IMR-90 (cell line): ENCODE measurements at regions not wholly inside any gene's neighbourhood (a gene's known extent, or its start where the extent isn't known, plus 50 kb on each side); places are given as distances from the start of the nearest gene placed in this dataset.

ENCODE experiments used
- ATAC-seq: fragments of 200-7000 bp; cut with Tn5 transposase; 2 replicates; pipeline ENCODE4 v1.9.1; 2020; ENCODE audit warnings: low read depth, mild to moderate bottlenecking, moderate library complexity
- BruUV-seq: library from RNA; stranded (reverse); fragments of 400-500 nt; replicated peaks from 2 replicates; lab custom pipeline; 2021; lab: Mats Ljungman, UMichigan
- CTCF ChIA-PET: fragments of 300-600 bp; formaldehyde crosslinking; extraction: SDS; loops from one replicate; lab custom pipeline; 2021; ENCODE audit warnings: antibody characterized with exemption; lab: Yijun Ruan, JAX
- POLR2A ChIA-PET: fragments of 300-600 bp; sonication (Branson Sonifier 250); formaldehyde crosslinking; loops from one replicate; lab custom pipeline; 2022; ENCODE audit warnings: antibody characterized with exemption; ENCODE audit not compliant: unreplicated experiment; lab: Charles Lee
- DNase-seq: peaks from one replicate; pipeline ENCODE4 v3.0.0; 2013
- H2AFZ ChIP-seq: replicated peaks from 2 replicates; pipeline ENCODE3; 2013; ENCODE audit warnings: low read length, mild to moderate bottlenecking; ENCODE audit not compliant: poor library complexity
- H2AK5ac ChIP-seq: 2 replicates; pipeline ENCODE4 v1.6.1; 2013; ENCODE audit warnings: low read depth, low read length, inconsistent platforms
- H2AK9ac ChIP-seq: replicated peaks from 2 replicates; pipeline ENCODE3; 2013; ENCODE audit warnings: mild to moderate bottlenecking, low read depth, low read length, moderate library complexity; ENCODE audit not compliant: poor library complexity
- H2BK120ac ChIP-seq: 2 replicates; pipeline ENCODE4 v1.6.1; 2013; ENCODE audit warnings: low read depth, low read length, inconsistent platforms
- H2BK15ac ChIP-seq: 3 replicates; pipeline ENCODE4 v1.6.1; 2013; ENCODE audit warnings: low read depth, low read length, inconsistent platforms
- H2BK20ac ChIP-seq: 2 replicates; pipeline ENCODE4 v1.6.1; 2013; ENCODE audit warnings: low read depth, mild to moderate bottlenecking, inconsistent platforms, low read length, moderate library complexity
- H2BK5ac ChIP-seq: 2 replicates; pipeline ENCODE4 v1.6.1; 2013; ENCODE audit warnings: mild to moderate bottlenecking, low read depth, low read length, inconsistent platforms; ENCODE audit not compliant: poor library complexity, severe bottlenecking
- H3K14ac ChIP-seq: replicated peaks from 2 replicates; pipeline ENCODE4 v1.6.1; 2013; ENCODE audit warnings: low read depth, low read length, inconsistent platforms
- H3K18ac ChIP-seq: 2 replicates; pipeline ENCODE4 v1.6.1; 2013; ENCODE audit warnings: low read depth, low read length, control low read depth
- H3K23ac ChIP-seq: 2 replicates; pipeline ENCODE4 v1.6.1; 2013; ENCODE audit warnings: low read depth, low read length, inconsistent platforms
- H3K27ac ChIP-seq: 2 replicates; pipeline ENCODE4 v1.5.1; 2013; ENCODE audit warnings: mild to moderate bottlenecking, control low read depth, low read length; ENCODE audit not compliant: insufficient read depth
- H3K27me3 ChIP-seq: 2 replicates; pipeline ENCODE4 v1.6.1; 2013; ENCODE audit warnings: low read length; ENCODE audit not compliant: control insufficient read depth, insufficient read depth
- H3K36me3 ChIP-seq: 2 replicates; pipeline ENCODE4 v1.6.1; 2013; ENCODE audit warnings: low read length, mixed read lengths; ENCODE audit not compliant: control insufficient read depth, insufficient read depth
- H3K4ac ChIP-seq: 2 replicates; pipeline ENCODE4 v1.6.1; 2013; ENCODE audit warnings: low read depth, low read length, inconsistent platforms
- H3K4me1 ChIP-seq: 2 replicates; pipeline ENCODE4 v1.6.1; 2013; ENCODE audit warnings: low read length, mixed read lengths; ENCODE audit not compliant: control insufficient read depth, insufficient read depth
- H3K4me2 ChIP-seq: 2 replicates; pipeline ENCODE4 v1.6.1; 2013; ENCODE audit warnings: low read depth, mild to moderate bottlenecking, control low read depth, low read length, moderate library complexity
- H3K4me3 ChIP-seq: 2 replicates; pipeline ENCODE4 v1.5.1; 2013; ENCODE audit warnings: low read depth, mild to moderate bottlenecking, control low read depth, low read length, moderate library complexity; ENCODE audit not compliant: insufficient read depth
- H3K56ac ChIP-seq: 2 replicates; pipeline ENCODE4 v1.6.1; 2013; ENCODE audit warnings: low read length, inconsistent platforms; ENCODE audit not compliant: insufficient read depth; ENCODE audit errors: extremely low read depth
- H3K79me1 ChIP-seq, 2 experiments: 2 replicates each; pipeline ENCODE4 v1.6.1; 2013; ENCODE audit warnings: low read length in 2 of 2, inconsistent platforms in 1 of 2, low read depth in 1 of 2
- H3K9ac ChIP-seq: 2 replicates; pipeline ENCODE4 v1.6.1; 2013; ENCODE audit warnings: low read depth, low read length, control low read depth
- H3K9me1 ChIP-seq: 2 replicates; pipeline ENCODE4 v1.6.1; 2013; ENCODE audit warnings: low read length, inconsistent platforms; ENCODE audit not compliant: insufficient read depth
- H3K9me3 ChIP-seq: 2 replicates; pipeline ENCODE4 v1.6.1; 2013; ENCODE audit warnings: low read length; ENCODE audit not compliant: control insufficient read depth, insufficient read depth
- H4K20me1 ChIP-seq: 2 replicates; pipeline ENCODE4 v1.6.1; 2013; ENCODE audit warnings: low read length, inconsistent platforms; ENCODE audit not compliant: insufficient read depth
- H4K5ac ChIP-seq: 2 replicates; pipeline ENCODE4 v1.6.1; 2013; ENCODE audit warnings: mild to moderate bottlenecking, low read depth, low read length, control low read depth
- H4K8ac ChIP-seq, 2 experiments: 2 replicates each; pipeline ENCODE4 v1.6.1; 2013; ENCODE audit warnings: low read depth in 2 of 2, low read length in 2 of 2, control low read depth in 1 of 2, inconsistent platforms in 1 of 2
- H4K91ac ChIP-seq: 2 replicates; pipeline ENCODE4 v1.6.1; 2013; ENCODE audit warnings: low read depth, low read length, inconsistent platforms; ENCODE audit not compliant: insufficient read depth
- CHD1 ChIP-seq: IDR thresholded peaks from 2 replicates; pipeline ENCODE4 v1.6.1; 2012; ENCODE audit warnings: low read depth, low read length, improper control_type of control experiment
- CTCF ChIP-seq: conservative IDR thresholded peaks from 2 replicates; pipeline ENCODE4 v1.5.1; 2012; ENCODE audit warnings: mild to moderate bottlenecking, low read depth, low read length, improper control_type of control experiment
- MAFK ChIP-seq: IDR thresholded peaks from 2 replicates; pipeline ENCODE4 v1.6.1; 2012; ENCODE audit warnings: low read depth, low read length, improper control_type of control experiment
- MAZ ChIP-seq: IDR thresholded peaks from 2 replicates; pipeline ENCODE4 v1.6.1; 2012; ENCODE audit warnings: low read depth, mild to moderate bottlenecking, low read length, improper control_type of control experiment, moderate library complexity, borderline replicate concordance
- NFE2L2 ChIP-seq: fragments of 150-350 bp; IDR thresholded peaks from 2 replicates; pipeline ENCODE4 v1.6.1; 2016; ENCODE audit warnings: low read depth, mild to moderate bottlenecking, low read length
- RAD21 ChIP-seq: IDR thresholded peaks from 2 replicates; pipeline ENCODE4 v1.6.1; 2012; ENCODE audit warnings: low read length, improper control_type of control experiment
- SMC3 ChIP-seq: fragments of 150-350 bp; IDR thresholded peaks from 2 replicates; pipeline ENCODE4 v1.6.1; 2016; ENCODE audit warnings: low read depth, mild to moderate bottlenecking, antibody characterized with exemption, low read length, moderate library complexity
- dilution Hi-C: fragments of 300-500 bp; cut with HindIII; formaldehyde crosslinking; loops from one replicate; pipeline ENCODE4 v1.14.3; 2018; ENCODE audit warnings: low sequenced_read_pairs; ENCODE audit not compliant: unreplicated experiment
- in situ Hi-C: fragments of 300-500 bp; cut with MboI; formaldehyde crosslinking; loops from 3 replicates; pipeline ENCODE4 v1.14.3; 2019; ENCODE audit warnings: low sequenced_read_pairs, inconsistent platforms, mixed read lengths
- intact Hi-C: fragments of 100-400 bp; cut with micrococcal nuclease; formaldehyde crosslinking; loops from 2 replicates; pipeline ENCODE4 v1.10.0; 2022
- TF ChIP-seq, protein P1 (sequence below): fragments of 150-350 bp; IDR thresholded peaks from 2 replicates; pipeline ENCODE4 v1.6.1; 2017; ENCODE audit warnings: mild to moderate bottlenecking, antibody characterized with exemption, low read length, low read depth

DNA sequence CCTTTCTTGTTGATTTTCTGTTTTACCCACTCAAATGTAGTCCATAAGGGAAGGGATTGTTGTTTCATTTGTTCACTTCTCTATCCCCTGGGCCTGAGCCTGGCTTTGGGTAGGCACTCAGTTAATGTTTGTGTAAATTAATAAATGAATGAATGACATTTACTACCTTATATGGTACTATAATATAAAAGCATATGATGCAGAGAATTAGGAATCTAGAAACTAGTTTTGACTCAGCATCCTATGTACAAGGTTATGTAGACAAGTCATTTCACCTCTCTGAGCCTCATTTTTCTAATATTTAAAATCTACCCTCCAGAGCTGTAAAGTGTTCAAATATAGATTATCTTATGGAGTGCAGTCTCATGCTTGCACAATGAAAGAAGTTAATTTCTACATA is 68.9 kb upstream of the S1PR1 start:
- Histone ChIP-seq H2BK120ac (no peak overlapping the region), H3K4me1 (peaks cover 3% of the 10 kb centered on the region; the same call in 1 of the 2 replicates), H4K5ac (no peak overlapping the region), H2BK20ac (no peak overlapping the region), H3K27ac (no peak overlapping the region), H3K27me3 (no peaks in the 10 kb centered on the region), H3K23ac (no peak overlapping the region), H3K36me3 (no peaks in the 10 kb centered on the region), H3K18ac (no peak overlapping the region), H4K91ac (no peak overlapping the region), H2AFZ (no peak overlapping the region), H3K4me2 (no peak overlapping the region), H2BK5ac (no peak overlapping the region), H3K14ac (no peak overlapping the region), H2BK15ac (no peak overlapping the region), H3K4me3 (no peak overlapping the region), H2AK9ac (no peak overlapping the region), H4K8ac (peak overlapping the region in 1 of 2 experiments; percentile 28; a peak in 1 of 4 replicates), H2AK5ac (no peak overlapping the region), H3K4ac (no peak overlapping the region), H3K56ac (no peak overlapping the region), H4K20me1 (no peaks in the 10 kb centered on the region), H3K9me3 (no peaks in the 10 kb centered on the region), H3K9ac (no peak overlapping the region), H3K79me1 (no peaks in the 10 kb centered on the region), H3K9me1 (no peaks in the 10 kb centered on the region)
- POLR2A ChIA-PET: no interaction called here
- intact Hi-C loops (no loop called here), in situ Hi-C loops (no loop called here), dilution Hi-C loops (no loop called here)
- no TSS peak for BruUV-seq
- no peak for ATAC-seq
- DNase-seq: no peak
- CTCF ChIA-PET: no interaction called here
- TF ChIP-seq MAZ (no peak), CHD1 (no peak), MAFK (no peak), NFE2L2 (no peak), RAD21 (no peak), CTCF (no peak), SMC3 (no peak)
- TF ChIP-seq, protein P1, sequence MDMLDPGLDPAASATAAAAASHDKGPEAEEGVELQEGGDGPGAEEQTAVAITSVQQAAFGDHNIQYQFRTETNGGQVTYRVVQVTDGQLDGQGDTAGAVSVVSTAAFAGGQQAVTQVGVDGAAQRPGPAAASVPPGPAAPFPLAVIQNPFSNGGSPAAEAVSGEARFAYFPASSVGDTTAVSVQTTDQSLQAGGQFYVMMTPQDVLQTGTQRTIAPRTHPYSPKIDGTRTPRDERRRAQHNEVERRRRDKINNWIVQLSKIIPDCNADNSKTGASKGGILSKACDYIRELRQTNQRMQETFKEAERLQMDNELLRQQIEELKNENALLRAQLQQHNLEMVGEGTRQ: no peak
